ENCODE measurements at regions not wholly inside any gene's neighbourhood (a gene's known extent, or its start where the extent isn't known, plus 50 kb on each side); places are given as distances from the start of the nearest gene placed in this dataset.

GRCh38 chr13:106689906-106690305 lies 122.0 kb upstream of the ARGLU1 start:
- no peak for TF ChIP-seq POLR2A (IDR thresholded peaks at IDR 0.05)
- intact Hi-C loops (cut with DNase I), result no loop called here
- Histone ChIP-seq H3K4me1 (peaks cover 4 to 12% of the 10 kb centered on the region in 2 donors), H3K36me3 (no peaks in the 10 kb centered on the region), H3K27ac (no peak overlapping the region), H3K4me3 (replicated peaks in 1 of 3) (no peak overlapping the region), H3K27me3 (no peaks in the 10 kb centered on the region), H3K9me3 (no peaks in the 10 kb centered on the region)
- no peak for DNase-seq
- WGBS, 2 donors, result 88 to 91% methylated on average over 1 of the region's 1 CpG

GRCh38 chr13:106688940-106689339 lies 121.0 kb upstream of the ARGLU1 start:
- Histone ChIP-seq H3K9me3 (no peaks in the 10 kb centered on the region), H3K36me3 (no peaks in the 10 kb centered on the region), H3K4me1 (peaks cover 4 to 12% of the 10 kb centered on the region in 2 donors), H3K27ac (no peak overlapping the region), H3K27me3 (no peaks in the 10 kb centered on the region), H3K4me3 (replicated peaks in 1 of 3) (no peak overlapping the region)
- no peak for DNase-seq
- WGBS, 2 donors, result 88 to 90% methylated on average over 1 of the region's 1 CpG
- intact Hi-C loops (cut with DNase I), result no loop called here
- TF ChIP-seq POLR2A (IDR thresholded peaks at IDR 0.05), result no peak

GRCh38 chr13:106686163-106686562 lies 118.2 kb upstream of the ARGLU1 start:
- DNase-seq, result no peak
- Histone ChIP-seq H3K4me3 (replicated peaks in 1 of 3) (no peak overlapping the region), H3K9me3 (no peaks in the 10 kb centered on the region), H3K27me3 (no peaks in the 10 kb centered on the region), H3K27ac (no peak overlapping the region), H3K36me3 (no peaks in the 10 kb centered on the region), H3K4me1 (peaks cover 0 to 2% of the 10 kb centered on the region in 2 donors)
- intact Hi-C loops (cut with DNase I), result no loop called here
- WGBS, 2 donors, result 81 to 82% methylated on average over 3 of the region's 3 CpGs
- TF ChIP-seq CTCF (IDR thresholded peaks at IDR 0.05), result no peak
- no peak for TF ChIP-seq POLR2A (IDR thresholded peaks at IDR 0.05)

- Histone ChIP-seq H3K36me3 (no peaks in the 10 kb centered on the region), H3K4me3 (replicated peaks in 1 of 3) (no peak overlapping the region), H3K27me3 (no peaks in the 10 kb centered on the region), H3K4me1 (no peaks in the 10 kb centered on the region), H3K9me3 (no peaks in the 10 kb centered on the region), H3K27ac (no peak overlapping the region)
- TF ChIP-seq CTCF (IDR thresholded peaks at IDR 0.05) (no peak), POLR2A (IDR thresholded peaks at IDR 0.05) (no peak)
- 85 to 86% methylated on average over 6 of the region's 6 CpGs for WGBS, 2 donors
- DNase-seq, result no peak
- intact Hi-C loops (cut with DNase I), result no loop called here
These were observed 117.2 kb upstream of the ARGLU1 start for GRCh38 chr13:106685143-106685542.

- DNase-seq, result no peak
These were observed 116.0 kb upstream of the ARGLU1 start for GRCh38 chr13:106683918-106684317.

GRCh38 chr13:106683179-106683578 lies 115.2 kb upstream of the ARGLU1 start:
- no peak overlapping the region for H3K27ac ChIP-seq
- H3K4me3 ChIP-seq (replicated peaks in 1 of 3), result no peak overlapping the region
- WGBS, 2 donors, result 80% methylated on average over 8 of the region's 8 CpGs
- DNase-seq, result no peak
- no peaks in the 10 kb centered on the region for H3K4me1 ChIP-seq
- intact Hi-C loops (cut with DNase I), result no loop called here
- H3K36me3 ChIP-seq, result no peaks in the 10 kb centered on the region
- TF ChIP-seq POLR2A (IDR thresholded peaks at IDR 0.05), result no peak
- TF ChIP-seq CTCF (IDR thresholded peaks at IDR 0.05), result no peak
- no peaks in the 10 kb centered on the region for H3K27me3 ChIP-seq
- H3K9me3 ChIP-seq, result no peaks in the 10 kb centered on the region

More at GRCh38 chr13:106683918-106684317, 116.0 kb upstream of the ARGLU1 start:
- intact Hi-C loops (cut with DNase I), result no loop called here
- Histone ChIP-seq H3K4me1 (no peaks in the 10 kb centered on the region), H3K27ac (no peak overlapping the region), H3K36me3 (no peaks in the 10 kb centered on the region), H3K27me3 (no peaks in the 10 kb centered on the region), H3K4me3 (replicated peaks in 1 of 3) (no peak overlapping the region), H3K9me3 (no peaks in the 10 kb centered on the region)
- TF ChIP-seq POLR2A (IDR thresholded peaks at IDR 0.05) (no peak), CTCF (IDR thresholded peaks at IDR 0.05) (no peak)
- WGBS, 2 donors, result 96 to 100% methylated on average over 3 of the region's 3 CpGs

All from thyroid gland (tissue), 4 donors.